Stimulated activated CD4-positive, alpha-beta T cell treated with anti-CD3 and anti-CD28 coated beads, Interleukin-4, amount 100 ng/mL, for 1 hour (primary cell): ENCODE measurements at regions not wholly inside any gene's neighbourhood (a gene's known extent, or its start where the extent isn't known, plus 50 kb on each side); places are given as distances from the start of the nearest gene placed in this dataset.
"Not testable (repeated sequence)": the region's sequence is repeated elsewhere in the genome, so short reads cannot be mapped to it uniquely, and the experiment has no call there.

Source experiments
- DNase-seq: peaks from one replicate; pipeline ENCODE4 v3.0.0-alpha.2; 2020

DNA sequence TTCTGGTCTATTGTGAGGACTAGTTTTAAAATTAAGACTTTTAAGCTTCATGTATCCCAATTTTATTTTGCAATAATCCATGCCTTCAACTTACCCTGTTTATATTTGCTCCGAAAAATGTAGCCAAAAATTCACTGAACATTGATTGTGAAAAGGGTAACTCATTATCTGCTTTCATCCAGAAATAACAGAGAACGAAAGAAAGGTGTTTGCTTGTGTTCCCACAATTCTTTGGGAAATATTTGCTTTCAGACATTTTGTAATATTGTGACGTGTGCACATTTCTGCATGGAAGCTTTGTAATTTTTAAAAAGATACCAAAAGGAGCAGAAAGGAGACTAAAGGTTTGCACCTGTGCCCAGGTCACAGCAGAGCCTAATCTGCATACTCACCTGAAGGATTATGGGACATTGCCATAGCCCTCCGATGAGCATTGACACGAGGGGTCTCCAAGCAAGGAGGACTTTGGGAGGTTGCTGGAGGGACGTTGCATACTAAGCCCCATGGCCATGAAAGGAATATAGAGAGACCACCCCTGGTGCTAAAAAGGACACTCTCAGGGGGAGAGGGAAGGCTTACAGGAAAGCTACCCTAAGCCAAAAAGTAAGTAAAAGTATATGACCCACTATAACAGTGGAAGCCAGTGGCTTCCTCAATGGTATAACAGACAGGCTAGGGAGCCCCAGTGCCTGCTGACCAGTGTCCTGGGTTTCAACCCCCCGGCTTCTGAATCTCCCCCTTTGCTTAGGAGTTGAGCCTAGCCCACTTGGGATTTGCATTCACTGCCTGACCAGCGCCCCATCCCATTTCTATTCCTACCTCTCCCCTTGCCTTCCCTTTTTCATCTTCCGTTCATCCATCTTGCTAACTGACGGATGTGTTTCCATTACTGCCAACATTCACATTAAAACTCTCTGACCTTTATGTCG, 148.6 kb upstream of the ZC3H12A start:
- no peak for DNase-seq

- no peak for DNase-seq
Observed at GRCh38 chr1:37332126-37332525, 142.3 kb upstream of the ZC3H12A start.

GRCh38 chr1:37338658-37339057, 135.7 kb upstream of the ZC3H12A start:
- DNase-seq: no peak

GRCh38 chr1:37342736-37343135, 131.6 kb upstream of the ZC3H12A start:
- no peak for DNase-seq

DNA sequence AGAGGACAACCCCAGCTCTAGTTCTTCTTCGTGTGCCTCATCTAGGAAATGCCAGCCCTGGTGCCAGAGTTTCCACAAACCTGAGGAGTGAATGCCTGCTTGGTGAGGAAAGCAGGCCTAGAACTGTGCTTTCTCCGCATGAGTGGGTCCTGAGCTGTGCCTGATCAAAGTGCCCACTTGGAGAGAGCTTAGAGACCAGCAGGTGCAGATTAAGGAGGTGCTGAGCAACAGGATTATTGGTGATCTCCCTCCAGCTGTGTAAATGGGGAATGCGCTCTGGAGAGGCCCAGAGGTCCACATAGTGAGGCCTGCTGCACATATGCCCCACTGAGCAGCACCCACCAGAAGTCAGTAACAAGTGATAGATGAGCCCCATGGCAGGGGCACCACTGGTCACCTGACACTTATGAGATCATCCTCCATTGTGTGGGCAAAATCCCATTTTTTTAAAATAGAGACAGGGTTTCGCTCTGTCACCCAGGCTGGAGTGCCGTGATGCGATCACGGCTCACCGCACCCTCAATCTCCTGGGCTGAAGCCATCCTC, 127.2 kb upstream of the ZC3H12A start:
- no peak for DNase-seq

GRCh38 chr1:37353871-37354270, 120.5 kb upstream of the ZC3H12A start:
- no peak for DNase-seq

DNA sequence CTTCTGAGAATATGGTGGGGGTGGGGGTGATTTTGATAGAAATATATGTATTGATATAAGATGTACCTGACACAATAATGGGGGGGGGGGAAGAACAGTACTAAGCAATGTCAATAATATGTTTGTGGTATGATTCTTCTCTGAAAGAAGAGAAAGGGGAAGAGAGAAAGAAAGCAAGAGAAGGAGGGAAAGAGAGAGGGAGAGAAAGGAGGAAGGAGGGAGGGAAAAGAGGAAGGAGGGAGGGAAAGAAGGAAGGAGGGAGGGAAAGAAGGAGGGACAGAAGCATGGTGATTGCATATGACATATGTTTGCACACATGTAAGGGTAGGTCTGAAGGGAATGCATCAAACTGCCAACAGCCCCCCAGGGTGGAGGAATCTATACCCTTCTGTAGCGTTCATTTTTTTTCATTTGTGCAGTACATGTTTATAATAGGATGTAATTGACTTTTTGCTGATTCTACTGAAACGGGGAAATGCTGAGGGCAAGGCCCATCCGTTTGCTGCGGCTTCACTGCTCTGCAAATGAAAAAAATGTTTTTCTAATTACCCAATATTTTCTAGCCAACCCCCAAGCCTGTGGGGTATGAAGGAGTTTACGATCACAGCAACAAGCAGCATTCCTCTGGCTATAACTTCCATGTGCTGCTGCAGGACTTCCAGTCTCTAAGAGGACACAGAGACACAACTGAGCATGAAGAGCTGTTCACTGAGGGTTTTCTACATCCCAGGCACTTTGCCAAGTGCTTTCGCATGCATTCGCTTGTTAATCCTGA, 119.3 kb upstream of the ZC3H12A start:
- no peak for DNase-seq

- no peak for DNase-seq
Observed at GRCh38 chr1:37358992-37359391, 115.4 kb upstream of the ZC3H12A start.

DNA sequence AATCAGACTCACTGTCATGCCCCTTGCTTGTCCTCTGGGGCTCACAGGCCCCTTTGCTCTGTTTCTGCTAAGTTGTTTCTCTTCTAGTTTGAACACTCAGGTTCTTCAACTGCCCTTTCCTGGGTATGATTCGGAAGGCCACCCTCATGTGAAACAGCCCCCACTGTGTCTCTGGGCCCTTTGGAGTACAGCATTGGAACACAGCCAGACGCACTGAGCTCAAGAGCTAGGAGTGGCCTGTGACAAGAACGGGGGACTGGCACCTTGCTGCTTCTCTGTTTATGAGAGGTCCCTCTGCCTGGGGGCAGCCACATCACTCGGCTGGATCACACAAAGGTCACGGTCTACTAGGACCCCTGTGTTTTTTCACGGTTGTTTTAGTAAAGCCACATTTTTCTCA, 114.4 kb upstream of the ZC3H12A start:
- DNase-seq: no peak

GRCh38 chr1:37362594-37363385, 111.6 kb upstream of the ZC3H12A start:
- DNase-seq: no peak

- DNase-seq: no peak
Observed at GRCh38 chr1:37363535-37363934, 110.8 kb upstream of the ZC3H12A start.

GRCh38 chr1:37368665-37369315, 105.6 kb upstream of the ZC3H12A start:
- DNase-seq: not testable (repeated sequence)

- no peak for DNase-seq
Observed at GRCh38 chr1:37372302-37372701, 102.1 kb upstream of the ZC3H12A start.

GRCh38 chr1:37372711-37373110, 101.7 kb upstream of the ZC3H12A start:
- DNase-seq: no peak

- no peak for DNase-seq
Observed at GRCh38 chr1:37373413-37373812, 101.0 kb upstream of the ZC3H12A start.

- DNase-seq: not testable (repeated sequence)
Observed at GRCh38 chr1:37380546-37380945, 93.8 kb upstream of the ZC3H12A start.

GRCh38 chr1:37387854-37388253, 86.5 kb upstream of the ZC3H12A start:
- no peak for DNase-seq

DNA sequence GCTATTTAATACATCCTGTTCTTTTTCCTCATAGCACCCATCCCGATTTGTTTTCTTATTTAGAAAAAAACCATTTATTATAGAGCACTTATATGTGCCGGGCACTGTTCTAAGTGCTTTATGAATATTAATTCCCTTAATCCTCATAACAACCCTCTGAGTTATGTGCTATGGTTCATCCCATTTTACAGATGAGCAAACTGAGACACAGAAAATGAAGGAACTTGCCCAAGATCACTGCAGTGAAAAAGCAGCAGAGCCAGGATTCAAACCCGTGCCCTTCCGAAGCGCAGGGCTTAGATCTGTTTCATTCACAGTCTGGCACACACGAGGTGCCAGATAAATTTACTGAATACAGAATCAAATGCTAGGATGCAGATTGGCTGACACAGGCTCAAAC, 85.1 kb upstream of the ZC3H12A start:
- DNase-seq: no peak

DNA sequence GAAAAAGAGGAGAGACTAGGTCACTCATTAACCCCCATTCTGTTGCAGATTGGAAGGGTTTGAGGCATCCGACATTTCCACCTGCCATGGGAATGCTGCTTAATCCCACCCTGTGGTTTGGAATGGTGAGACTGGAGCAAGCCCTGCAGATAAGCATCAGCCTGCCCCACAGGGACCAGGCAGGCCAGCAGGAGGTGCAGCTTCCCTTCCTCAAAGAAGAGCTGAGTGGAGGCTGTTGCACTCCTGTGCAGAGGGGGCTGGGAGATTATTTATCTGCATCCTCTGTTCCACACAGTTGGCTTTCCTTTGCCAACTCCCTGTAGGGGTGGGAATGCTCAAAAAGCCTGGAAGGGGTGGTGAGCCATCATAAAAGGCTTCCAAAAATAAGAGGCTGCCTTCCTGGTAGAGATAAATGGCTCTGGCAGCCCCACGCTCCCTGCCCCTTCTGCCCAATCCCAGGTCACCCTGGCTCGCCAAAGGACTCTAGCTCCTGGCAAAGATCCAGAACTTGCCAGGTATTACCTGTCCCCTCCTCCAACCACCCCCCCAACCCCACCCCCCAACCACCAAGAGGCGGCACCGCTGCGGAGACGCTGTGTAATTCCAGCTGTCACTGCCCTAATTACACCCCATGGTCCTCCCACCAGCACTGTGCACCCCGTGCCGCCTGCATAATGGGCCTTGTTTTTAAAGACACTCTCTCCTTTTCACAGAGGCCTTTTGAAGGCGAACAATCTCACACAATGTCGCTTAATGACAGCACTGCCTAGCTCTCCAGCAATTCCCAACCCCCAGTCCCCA, 83.0 kb upstream of the ZC3H12A start:
- DNase-seq: no peak

DNA sequence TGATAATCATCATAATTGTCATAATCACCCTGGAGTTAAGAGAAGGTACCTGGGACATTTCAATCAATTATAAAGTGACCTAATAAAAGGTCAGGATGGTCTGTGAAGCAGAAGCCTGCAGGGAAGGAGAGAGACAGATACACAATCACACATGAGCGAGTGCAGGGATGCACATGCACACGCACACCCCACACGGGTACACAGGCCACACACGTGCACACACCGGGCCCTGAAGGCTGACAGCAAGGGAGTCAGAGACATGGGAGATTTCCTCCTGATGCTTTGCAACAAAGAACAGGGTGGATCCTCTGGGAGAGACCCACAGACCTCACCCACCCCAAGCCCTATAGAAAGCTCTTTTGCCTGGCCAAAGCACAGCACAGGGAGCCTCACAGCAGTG, 82.3 kb upstream of the ZC3H12A start:
- DNase-seq: no peak
